HepG2 (cell line): ENCODE measurements at regions not wholly inside any gene's neighbourhood (a gene's known extent, or its start where the extent isn't known, plus 50 kb on each side); places are given as distances from the start of the nearest gene placed in this dataset.

ENCODE experiments used
- ATAC-seq: fragments of 200-7000 bp; cut with Tn5 transposase; 3 replicates; pipeline ENCODE4 v1.9.1; 2020; ENCODE audit warnings: mild to moderate bottlenecking, moderate library complexity
- BruUV-seq: library from RNA; stranded (reverse); fragments of 400-500 nt; replicated peaks from 2 replicates; lab custom pipeline; 2021; lab: Mats Ljungman, UMichigan
- CTCF ChIA-PET: fragments of 300-600 bp; formaldehyde crosslinking; extraction: SDS; loops from one replicate; lab custom pipeline; 2021; ENCODE audit warnings: low total read pairs, inconsistent platforms, low intra/inter-chr PET ratio; lab: Yijun Ruan, JAX
- POLR2A ChIA-PET: fragments of 350-600 bp; sonication (Branson Sonifier 250); formaldehyde crosslinking; loops from one replicate; lab custom pipeline; 2020; ENCODE audit warnings: antibody characterized with exemption, inconsistent platforms; lab: Yijun Ruan, JAX
- DNase-seq: peaks from one replicate; pipeline ENCODE4 v3.0.0-alpha.2; 2015; ENCODE audit warnings: low spot score
- FAIRE-seq: peaks from 3 replicates; lab custom pipeline; 2011; peaks lifted over from hg19 to GRCh38; lab: Jason Lieb, UNC
- H2AFZ ChIP-seq: one replicate; pipeline ENCODE4 v1.6.1; 2011; ENCODE audit warnings: low read length, inconsistent platforms
- H3K27ac ChIP-seq: fragments of 300-600 bp; 3 replicates; pipeline ENCODE4 v1.8.0; 2011; ENCODE audit warnings: mixed run types, mild to moderate bottlenecking, mixed read lengths, low read length, inconsistent platforms; ENCODE audit not compliant: insufficient read depth; ENCODE audit errors: extremely low read length
- H3K27me3 ChIP-seq, 2 experiments: fragments of 200-600 bp in 1 of 2; 2 replicates in 1 of 2; 3 replicates in 1 of 2; pipeline versions ENCODE4 v1.6.0 to v1.8.0; 2011; ENCODE audit warnings: low read length in 2 of 2, mild to moderate bottlenecking in 2 of 2, moderate library complexity in 2 of 2, inconsistent platforms in 1 of 2; ENCODE audit not compliant: insufficient read depth in 2 of 2, control insufficient read depth in 1 of 2
- H3K36me3 ChIP-seq, 2 experiments: fragments of 200-600 bp in 1 of 2; replicated peaks in 1 of 2; 2 replicates in 1 of 2; 3 replicates in 1 of 2; pipeline versions ENCODE4 v1.5.1 to v1.8.0; 2011; ENCODE audit warnings: low read length in 2 of 2, inconsistent platforms in 1 of 2; ENCODE audit not compliant: insufficient read depth in 2 of 2, control insufficient read depth in 1 of 2
- H3K4me1 ChIP-seq: 2 replicates; pipeline ENCODE4 v1.5.1; 2012; ENCODE audit warnings: low read length, inconsistent platforms; ENCODE audit not compliant: insufficient read depth
- H3K4me2 ChIP-seq: 2 replicates; pipeline ENCODE4 v1.6.0; 2011; ENCODE audit warnings: low read depth, low read length, inconsistent platforms
- H3K4me3 ChIP-seq, 3 experiments: fragments of 200-600 bp in 1 of 3; sonication (generic), shearing (Covaris generic) in 1 of 3; replicated peaks in 1 of 3; 2 replicates each; pipeline ENCODE4 v1.5.1; 2011 to 2016; ENCODE audit warnings: low read length in 3 of 3, inconsistent platforms in 2 of 3, low read depth in 2 of 3, mild to moderate bottlenecking in 2 of 3, control low read depth in 1 of 3, mixed read lengths in 1 of 3; ENCODE audit not compliant: insufficient read depth in 1 of 3
- H3K79me2 ChIP-seq: one replicate; pipeline ENCODE4 v1.6.1; 2011; ENCODE audit warnings: low read length, inconsistent platforms; ENCODE audit not compliant: insufficient read depth
- H3K9ac ChIP-seq: 2 replicates; pipeline ENCODE4 v1.6.0; 2011; ENCODE audit warnings: mild to moderate bottlenecking, low read depth, low read length, inconsistent platforms; ENCODE audit not compliant: insufficient read depth
- H3K9me3 ChIP-seq: 2 replicates; pipeline ENCODE4 v1.5.1; 2012; ENCODE audit warnings: mild to moderate bottlenecking, low read length
- H4K20me1 ChIP-seq: 2 replicates; pipeline ENCODE4 v1.6.0; 2011; ENCODE audit warnings: inconsistent platforms, mild to moderate bottlenecking, low read length, moderate library complexity; ENCODE audit not compliant: insufficient read depth
- AKAP8 ChIP-seq: sonication (generic); formaldehyde crosslinking; IDR thresholded peaks from 2 replicates; pipeline ENCODE4 v1.5.1; 2020; ENCODE audit warnings: mild to moderate bottlenecking, missing genetic modification reagents
- ATM ChIP-seq: fragments of 450-650 bp; IDR thresholded peaks from 2 replicates; pipeline ENCODE4 v1.7.1; 2017; ENCODE audit warnings: mild to moderate bottlenecking, borderline replicate concordance
- CHD4 ChIP-seq: fragments of 200-600 bp; sonication (generic); IDR thresholded peaks from 2 replicates; pipeline ENCODE4 v1.7.0; 2017; ENCODE audit warnings: mild to moderate bottlenecking, low read length, borderline replicate concordance
- HES4 ChIP-seq: sonication (generic); formaldehyde crosslinking; IDR thresholded peaks from 2 replicates; pipeline ENCODE4 v1.9.0; 2021; ENCODE audit warnings: mild to moderate bottlenecking, missing genetic modification reagents, borderline replicate concordance
- HOXD1 ChIP-seq: sonication (generic); formaldehyde crosslinking; IDR thresholded peaks from 2 replicates; pipeline ENCODE4 v1.5.0; 2020; ENCODE audit warnings: missing genetic modification reagents
- KDM5A ChIP-seq: fragments of 200-600 bp; sonication (generic); IDR thresholded peaks from 2 replicates; pipeline ENCODE4 v1.7.0; 2018; ENCODE audit warnings: antibody characterized with exemption, mild to moderate bottlenecking, low read length, borderline replicate concordance
- MAFK ChIP-seq, 2 experiments: IDR thresholded peaks in 1 of 2; conservative IDR thresholded peaks in 1 of 2; 2 replicates each; pipeline ENCODE4 v1.6.1; 2011; ENCODE audit warnings: improper control_type of control experiment in 2 of 2, low read length in 2 of 2
- NCOA1 ChIP-seq: sonication (generic); formaldehyde crosslinking; IDR thresholded peaks from 2 replicates; pipeline ENCODE4 v1.9.0; 2021; ENCODE audit warnings: missing genetic modification reagents
- NR3C1 ChIP-seq: sonication (generic); formaldehyde crosslinking; IDR thresholded peaks from 2 replicates; pipeline ENCODE4 v1.4.0; 2020; ENCODE audit warnings: missing genetic modification reagents
- PCBP2 ChIP-seq: fragments of 200-400 bp; formaldehyde crosslinking; optimal IDR thresholded peaks from 2 replicates; pipeline ENCODE3; 2018; ENCODE audit warnings: low read length, low read depth; ENCODE audit not compliant: poor library complexity, severe bottlenecking
- POLR2A ChIP-seq, 2 experiments: IDR thresholded peaks; 2 replicates each; pipeline ENCODE4 v1.6.1; 2011; ENCODE audit warnings: low read depth in 2 of 2, low read length in 2 of 2, mild to moderate bottlenecking in 1 of 2, moderate library complexity in 1 of 2; ENCODE audit not compliant: insufficient read depth in 1 of 2
- RFXANK ChIP-seq: IDR thresholded peaks from 2 replicates; pipeline ENCODE4 v1.6.1; 2016
- ZBTB1 ChIP-seq: sonication (generic); formaldehyde crosslinking; IDR thresholded peaks from 2 replicates; pipeline ENCODE4 v1.4.0; 2020; ENCODE audit warnings: missing genetic modification reagents, borderline replicate concordance
- ZNF383 ChIP-seq: sonication (generic); formaldehyde crosslinking; IDR thresholded peaks from 2 replicates; pipeline ENCODE4 v1.4.0; 2020; ENCODE audit warnings: missing genetic modification reagents, mild to moderate bottlenecking, borderline replicate concordance
- ZNF674 ChIP-seq: sonication (generic); formaldehyde crosslinking; IDR thresholded peaks from 2 replicates; pipeline ENCODE4 v1.5.0; 2020; ENCODE audit warnings: low read depth, mild to moderate bottlenecking, missing genetic modification reagents
- WGBS: methylation state at CpG from one replicate; pipeline ENCODE4 v1.1.6; 2017; ENCODE audit warnings: low lambda C conversion rate; 5-methylcytosine and 5-hydroxymethylcytosine counted together
- in situ Hi-C: cut with HindIII; loops from 2 replicates; pipeline ENCODE4 v1.10.0; 2017; ENCODE audit warnings: low pct_unique_long_range_greater_than_20kb; ENCODE audit not compliant: extremely low pct_ligation_motif_present
- intact Hi-C: fragments of 100-400 bp; cut with micrococcal nuclease; formaldehyde crosslinking; loops from one replicate; pipeline ENCODE4 v1.10.0; 2022; ENCODE audit not compliant: unreplicated experiment
- TF ChIP-seq, protein P1 (sequence below): sonication (generic); formaldehyde crosslinking; IDR thresholded peaks from 2 replicates; pipeline ENCODE4 v1.5.0; 2020; ENCODE audit warnings: mild to moderate bottlenecking, low read depth, missing genetic modification reagents, borderline replicate concordance
- TF ChIP-seq, protein P2 (sequence below): sonication (generic); formaldehyde crosslinking; IDR thresholded peaks from 2 replicates; pipeline ENCODE4 v1.4.0; 2020; ENCODE audit warnings: mild to moderate bottlenecking, missing genetic modification reagents

DNA sequence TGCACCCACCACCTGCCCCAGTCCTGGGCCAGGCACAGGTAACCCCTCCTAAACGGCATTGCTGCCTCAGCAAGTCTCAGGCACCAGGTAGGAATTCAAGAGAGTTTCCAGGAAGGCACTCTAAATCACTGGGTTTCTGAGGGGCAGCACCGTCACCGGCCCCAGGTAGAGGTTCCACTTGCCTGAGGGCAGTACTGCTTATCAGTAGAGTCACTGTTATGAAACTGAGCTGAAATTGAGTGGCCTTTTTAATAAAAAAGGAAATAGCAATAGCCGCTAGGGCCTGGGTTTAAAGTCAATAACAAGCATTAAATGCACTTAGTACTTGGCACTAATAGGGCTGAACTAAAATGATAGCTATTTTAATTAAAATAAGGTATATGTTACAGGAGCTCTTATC lies 653.7 kb downstream of the METTL4 start:
- ATAC-seq = no peak
- Histone ChIP-seq H3K79me2 (no peaks in the 10 kb centered on the region), H3K9me3 (peaks cover 25% of the 10 kb centered on the region), H4K20me1 (no peaks in the 10 kb centered on the region), H3K36me3 (no peaks in the 10 kb centered on the region), H3K9ac (no peak overlapping the region), H3K4me1 (no peaks in the 10 kb centered on the region), H3K27ac (no peak overlapping the region), H3K27me3 (no peaks in the 10 kb centered on the region), H3K4me3 (no peak overlapping the region), H2AFZ (no peak overlapping the region), H3K4me2 (no peak overlapping the region)
- BruUV-seq = no TSS peak
- in situ Hi-C loops (no loop called here), intact Hi-C loops (no loop called here)
- DNase-seq = no peak
- FAIRE-seq = no peak
- TF ChIP-seq ZNF383 (CRISPR knock-in tag) = no peak
- no peak for TF ChIP-seq HOXD1
- no peak for TF ChIP-seq CHD4
- TF ChIP-seq HES4 = no peak
- TF ChIP-seq POLR2A (IDR thresholded peaks at IDR 0.05; ENCODE audit: insufficient read depth in 1 of 2, low read depth in 2 of 2, low read length in 2 of 2) = no peak
- no peak for TF ChIP-seq ATM
- TF ChIP-seq, protein P1, sequence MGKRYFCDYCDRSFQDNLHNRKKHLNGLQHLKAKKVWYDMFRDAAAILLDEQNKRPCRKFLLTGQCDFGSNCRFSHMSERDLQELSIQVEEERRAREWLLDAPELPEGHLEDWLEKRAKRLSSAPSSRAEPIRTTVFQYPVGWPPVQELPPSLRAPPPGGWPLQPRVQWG (CRISPR knock-in tag) = no peak
- no peak for TF ChIP-seq RFXANK
- ChIA-PET CTCF (no interaction called here), POLR2A (no interaction called here)
- WGBS = 25% methylated on average over 3 of the region's 4 CpGs

DNA sequence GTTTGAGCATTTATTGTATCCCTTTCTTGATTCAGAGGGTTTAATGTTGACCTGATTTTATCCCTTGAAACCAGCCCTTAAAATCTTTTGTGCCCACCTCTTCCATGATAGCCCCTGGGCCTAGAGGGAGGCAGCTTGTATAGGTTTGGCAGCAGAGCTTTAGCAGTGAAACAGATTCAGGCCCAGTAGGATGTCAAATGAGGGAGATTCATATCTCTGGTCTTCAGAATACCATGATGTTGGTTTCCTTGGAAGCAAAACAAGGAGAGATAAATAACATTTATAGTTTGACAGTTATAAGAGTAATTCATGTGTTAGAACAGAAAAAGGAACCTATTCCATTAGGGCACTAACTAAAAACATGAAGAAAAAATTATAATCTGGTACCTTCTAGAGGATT lies 649.2 kb downstream of the METTL4 start:
- TF ChIP-seq NR3C1 (CRISPR knock-in tag) (no peak), AKAP8 (no peak), PCBP2 (no peak), NCOA1 (CRISPR knock-in tag) (no peak), KDM5A (no peak), ZNF674 (no peak), MAFK (conservative IDR thresholded peaks at IDR 0.05 in 1 of 2, IDR thresholded peaks at IDR 0.05 in 1 of 2; ENCODE audit: low read length in 2 of 2) (no peak), ZBTB1 (no peak)
- TF ChIP-seq, protein P2, sequence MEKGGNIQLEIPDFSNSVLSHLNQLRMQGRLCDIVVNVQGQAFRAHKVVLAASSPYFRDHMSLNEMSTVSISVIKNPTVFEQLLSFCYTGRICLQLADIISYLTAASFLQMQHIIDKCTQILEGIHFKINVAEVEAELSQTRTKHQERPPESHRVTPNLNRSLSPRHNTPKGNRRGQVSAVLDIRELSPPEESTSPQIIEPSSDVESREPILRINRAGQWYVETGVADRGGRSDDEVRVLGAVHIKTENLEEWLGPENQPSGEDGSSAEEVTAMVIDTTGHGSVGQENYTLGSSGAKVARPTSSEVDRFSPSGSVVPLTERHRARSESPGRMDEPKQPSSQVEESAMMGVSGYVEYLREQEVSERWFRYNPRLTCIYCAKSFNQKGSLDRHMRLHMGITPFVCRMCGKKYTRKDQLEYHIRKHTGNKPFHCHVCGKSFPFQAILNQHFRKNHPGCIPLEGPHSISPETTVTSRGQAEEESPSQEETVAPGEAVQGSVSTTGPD = no peak
- Histone ChIP-seq H3K4me1 (no peaks in the 10 kb centered on the region), H4K20me1 (no peaks in the 10 kb centered on the region), H3K79me2 (no peaks in the 10 kb centered on the region), H3K9me3 (no peaks in the 10 kb centered on the region), H2AFZ (no peak overlapping the region), H3K4me3 (no peak overlapping the region), H3K27me3 (no peaks in the 10 kb centered on the region), H3K4me2 (no peak overlapping the region), H3K9ac (no peak overlapping the region), H3K27ac (no peak overlapping the region), H3K36me3 (no peaks in the 10 kb centered on the region)
- no TSS peak for BruUV-seq
- CTCF ChIA-PET = no interaction called here
- intact Hi-C loops = loop anchor here (10.0 kb wide), 1 partner anchor 303 kb away; no protein-coding TSS in a partner anchor
- POLR2A ChIA-PET = no interaction called here
- FAIRE-seq (no peak), ATAC-seq (no peak), DNase-seq (no peak)
- in situ Hi-C loops = no loop called here
